ENCODE measurements at regions not wholly inside any gene's neighbourhood (a gene's known extent, or its start where the extent isn't known, plus 50 kb on each side); places are given as distances from the start of the nearest gene placed in this dataset.

- H3K4me1 Mint-ChIP-seq, result peaks cover 6 to 21% (median 12%) of the 10 kb centered on the region in 7 donors
- Histone ChIP-seq H3K36me3 (ENCODE audit: control insufficient read depth in 2 of 3, insufficient read depth in 3 of 3, low read length in 3 of 3) (no peaks in the 10 kb centered on the region), H3K27ac (ENCODE audit: low read depth, low read length) (no peak overlapping the region), H3K4me1 (ENCODE audit: control insufficient read depth in 2 of 2, insufficient read depth in 2 of 2, low read length in 2 of 2) (peaks cover 0 to 8% of the 10 kb centered on the region in 2 donors), H3K27me3 (ENCODE audit: control insufficient read depth in 2 of 2, insufficient read depth in 2 of 2, low read length in 2 of 2) (no peaks in the 10 kb centered on the region), H3K9me3 (ENCODE audit: control insufficient read depth in 2 of 3, low read length in 3 of 3) (no peaks in the 10 kb centered on the region), H3K4me3 (ENCODE audit: low read length) (no peak overlapping the region)
- peak overlapping the region in 7 of 9 donors; percentile 17 to 87 (median 62) for H3K27ac Mint-ChIP-seq
- ChIA-PET POLR2A (no interaction called here), CTCF (no interaction called here)
- peak overlapping the region in 9 of 10 donors; percentile 6 to 51 (median 27) for H3K4me3 Mint-ChIP-seq
- H3K27me3 Mint-ChIP-seq, result peaks cover 0 to 6% (median 0%) of the 10 kb centered on the region in 5 donors
- intact Hi-C loops (cut with micrococcal nuclease), result no loop called here
- DNase-seq (peak in 6 of 9 donors; percentile 7 to 27 (median 22)), ATAC-seq (peak; percentile 70)
- H3K9me3 Mint-ChIP-seq, result peaks cover 0 to 5% (median 0%) of the 10 kb centered on the region in 11 donors
- H3K36me3 Mint-ChIP-seq, result no peaks in the 10 kb centered on the region
These were observed 118.8 kb downstream of the SKIDA1 start for GRCh38 chr10:21406595-21407193.

GRCh38 chr10:21405981-21406380, 119.5 kb downstream of the SKIDA1 start:
- ATAC-seq, result no peak
- CTCF ChIA-PET, result no interaction called here
- H3K4me1 Mint-ChIP-seq, result peaks cover 6 to 21% (median 12%) of the 10 kb centered on the region in 7 donors
- Histone ChIP-seq H3K27me3 (ENCODE audit: control insufficient read depth in 2 of 2, insufficient read depth in 2 of 2, low read length in 2 of 2) (no peaks in the 10 kb centered on the region), H3K36me3 (ENCODE audit: control insufficient read depth in 2 of 3, insufficient read depth in 3 of 3, low read length in 3 of 3) (no peaks in the 10 kb centered on the region), H3K9me3 (ENCODE audit: control insufficient read depth in 2 of 3, low read length in 3 of 3) (no peaks in the 10 kb centered on the region), H3K4me3 (ENCODE audit: low read length) (no peak overlapping the region), H3K27ac (ENCODE audit: low read depth, low read length) (no peak overlapping the region), H3K4me1 (ENCODE audit: control insufficient read depth in 2 of 2, insufficient read depth in 2 of 2, low read length in 2 of 2) (peaks cover 0 to 8% of the 10 kb centered on the region in 2 donors)
- peak overlapping the region in 4 of 9 donors; percentile 6 to 87 (median 49) for H3K27ac Mint-ChIP-seq
- POLR2A ChIA-PET, result no interaction called here
- no peaks in the 10 kb centered on the region for H3K36me3 Mint-ChIP-seq
- H3K27me3 Mint-ChIP-seq, result peaks cover 0 to 6% (median 0%) of the 10 kb centered on the region in 5 donors
- H3K4me3 Mint-ChIP-seq, result peak overlapping the region in 2 of 10 donors; percentile 27 to 42
- DNase-seq, result no peak
- intact Hi-C loops (cut with micrococcal nuclease), result no loop called here
- peaks cover 0 to 5% (median 0%) of the 10 kb centered on the region in 11 donors for H3K9me3 Mint-ChIP-seq

- Mint-ChIP-seq H3K9me3 (peaks cover 0 to 4% (median 0%) of the 10 kb centered on the region in 11 donors), H3K4me1 (peaks cover 6 to 21% (median 12%) of the 10 kb centered on the region in 7 donors), H3K4me3 (no peak overlapping the region), H3K27ac (no peak overlapping the region), H3K27me3 (peaks cover 0 to 5% (median 0%) of the 10 kb centered on the region in 5 donors), H3K36me3 (no peaks in the 10 kb centered on the region)
- H3K4me1 ChIP-seq (ENCODE audit: control insufficient read depth in 2 of 2, insufficient read depth in 2 of 2, low read length in 2 of 2), result peaks cover 0 to 8% of the 10 kb centered on the region in 2 donors
- no peak overlapping the region for H3K4me3 ChIP-seq (ENCODE audit: low read length)
- no peak for DNase-seq
- no peak for ATAC-seq
- ChIA-PET POLR2A (no interaction called here), CTCF (no interaction called here)
- no peak overlapping the region for H3K27ac ChIP-seq (ENCODE audit: low read depth, low read length)
- intact Hi-C loops (cut with micrococcal nuclease), result no loop called here
- H3K9me3 ChIP-seq (ENCODE audit: control insufficient read depth in 2 of 3, low read length in 3 of 3), result no peaks in the 10 kb centered on the region
- H3K27me3 ChIP-seq (ENCODE audit: control insufficient read depth in 2 of 2, insufficient read depth in 2 of 2, low read length in 2 of 2), result no peaks in the 10 kb centered on the region
- no peaks in the 10 kb centered on the region for H3K36me3 ChIP-seq (ENCODE audit: control insufficient read depth in 2 of 3, insufficient read depth in 3 of 3, low read length in 3 of 3)
These were observed 122.0 kb downstream of the SKIDA1 start for GRCh38 chr10:21403256-21404015.

- H3K4me3 Mint-ChIP-seq, result no peak overlapping the region
- ATAC-seq (no peak), DNase-seq (no peak)
- POLR2A ChIA-PET, result no interaction called here
- Histone ChIP-seq H3K27ac (ENCODE audit: low read depth, low read length) (no peak overlapping the region), H3K4me1 (ENCODE audit: control insufficient read depth in 2 of 2, insufficient read depth in 2 of 2, low read length in 2 of 2) (peaks cover 0 to 8% of the 10 kb centered on the region in 2 donors), H3K36me3 (ENCODE audit: control insufficient read depth in 2 of 3, insufficient read depth in 3 of 3, low read length in 3 of 3) (no peaks in the 10 kb centered on the region), H3K4me3 (ENCODE audit: low read length) (no peak overlapping the region), H3K9me3 (ENCODE audit: control insufficient read depth in 2 of 3, low read length in 3 of 3) (no peaks in the 10 kb centered on the region), H3K27me3 (ENCODE audit: control insufficient read depth in 2 of 2, insufficient read depth in 2 of 2, low read length in 2 of 2) (no peaks in the 10 kb centered on the region)
- H3K27ac Mint-ChIP-seq, result no peak overlapping the region
- no peaks in the 10 kb centered on the region for H3K36me3 Mint-ChIP-seq
- intact Hi-C loops (cut with micrococcal nuclease), result no loop called here
- CTCF ChIA-PET, result no interaction called here
- H3K27me3 Mint-ChIP-seq, result peaks cover 0 to 6% (median 0%) of the 10 kb centered on the region in 5 donors
- H3K9me3 Mint-ChIP-seq, result peaks cover 0 to 4% (median 0%) of the 10 kb centered on the region in 11 donors
- H3K4me1 Mint-ChIP-seq, result peaks cover 6 to 14% (median 12%) of the 10 kb centered on the region in 7 donors
These were observed 122.8 kb downstream of the SKIDA1 start for GRCh38 chr10:21402606-21403083.

- H3K27me3 ChIP-seq (ENCODE audit: control insufficient read depth in 2 of 2, insufficient read depth in 2 of 2, low read length in 2 of 2), result no peaks in the 10 kb centered on the region
- no peaks in the 10 kb centered on the region for H3K4me1 ChIP-seq (ENCODE audit: control insufficient read depth in 2 of 2, insufficient read depth in 2 of 2, low read length in 2 of 2)
- ChIA-PET POLR2A (no interaction called here), CTCF (no interaction called here)
- no peaks in the 10 kb centered on the region for H3K9me3 ChIP-seq (ENCODE audit: control insufficient read depth in 2 of 3, low read length in 3 of 3)
- no peaks in the 10 kb centered on the region for H3K36me3 ChIP-seq (ENCODE audit: control insufficient read depth in 2 of 3, insufficient read depth in 3 of 3, low read length in 3 of 3)
- no peak overlapping the region for H3K4me3 Mint-ChIP-seq
- DNase-seq (no peak), ATAC-seq (no peak)
- H3K4me3 ChIP-seq (ENCODE audit: low read length), result no peak overlapping the region
- H3K27me3 Mint-ChIP-seq, result peaks cover 0 to 9% (median 0%) of the 10 kb centered on the region in 5 donors
- peaks cover 0 to 4% (median 0%) of the 10 kb centered on the region in 11 donors for H3K9me3 Mint-ChIP-seq
- peaks cover 0 to 1% (median under 1%) of the 10 kb centered on the region in 7 donors for H3K4me1 Mint-ChIP-seq
- no peaks in the 10 kb centered on the region for H3K36me3 Mint-ChIP-seq
- no peak overlapping the region for H3K27ac ChIP-seq (ENCODE audit: low read depth, low read length)
- intact Hi-C loops (cut with micrococcal nuclease), result no loop called here
- H3K27ac Mint-ChIP-seq, result no peak overlapping the region
These were observed 124.3 kb downstream of the SKIDA1 start for GRCh38 chr10:21401196-21401595.

- H3K9me3 Mint-ChIP-seq, result peaks cover 0 to 10% (median 5%) of the 10 kb centered on the region in 11 donors
- H3K36me3 ChIP-seq (ENCODE audit: control insufficient read depth in 2 of 3, insufficient read depth in 3 of 3, low read length in 3 of 3), result no peaks in the 10 kb centered on the region
- H3K27ac ChIP-seq (ENCODE audit: low read depth, low read length), result no peak overlapping the region
- H3K4me1 Mint-ChIP-seq, result no peaks in the 10 kb centered on the region
- no peaks in the 10 kb centered on the region for H3K9me3 ChIP-seq (ENCODE audit: control insufficient read depth in 2 of 3, low read length in 3 of 3)
- intact Hi-C loops (cut with micrococcal nuclease), result no loop called here
- ChIA-PET POLR2A (no interaction called here), CTCF (no interaction called here)
- DNase-seq, result no peak
- H3K36me3 Mint-ChIP-seq, result peaks cover 0 to 7% (median 0%) of the 10 kb centered on the region in 5 donors
- no peak overlapping the region for H3K4me3 Mint-ChIP-seq
- no peak overlapping the region for H3K27ac Mint-ChIP-seq
- ATAC-seq, result no peak
- no peaks in the 10 kb centered on the region for H3K27me3 ChIP-seq (ENCODE audit: control insufficient read depth in 2 of 2, insufficient read depth in 2 of 2, low read length in 2 of 2)
- no peaks in the 10 kb centered on the region for H3K4me1 ChIP-seq (ENCODE audit: control insufficient read depth in 2 of 2, insufficient read depth in 2 of 2, low read length in 2 of 2)
- H3K27me3 Mint-ChIP-seq, result peaks cover 0 to 9% (median 0%) of the 10 kb centered on the region in 5 donors
- H3K4me3 ChIP-seq (ENCODE audit: low read length), result no peak overlapping the region
These were observed 126.0 kb downstream of the SKIDA1 start for GRCh38 chr10:21399392-21400035.
